GM12878 (cell line): ENCODE measurements at regions not wholly inside any gene's neighbourhood (a gene's known extent, or its start where the extent isn't known, plus 50 kb on each side); places are given as distances from the start of the nearest gene placed in this dataset.

Experiments
- FOXK2 ChIP-seq: fragments of 450-650 bp; IDR thresholded peaks from 2 replicates; pipeline ENCODE4 v1.6.1; 2017; ENCODE audit warnings: mild to moderate bottlenecking, moderate library complexity
- MTA3 ChIP-seq: IDR thresholded peaks from 2 replicates; pipeline ENCODE4 v1.6.1; 2012; ENCODE audit warnings: low read length, inconsistent platforms, borderline replicate concordance
- POLR2AphosphoS5 ChIP-seq: IDR thresholded peaks from 2 replicates; pipeline ENCODE4 v1.6.1; 2011; ENCODE audit warnings: mild to moderate bottlenecking, low read length, inconsistent platforms
- RAD21 ChIP-seq: IDR thresholded peaks from 2 replicates; pipeline ENCODE4 v1.6.1; 2011; ENCODE audit warnings: mild to moderate bottlenecking, low read depth, low read length, moderate library complexity; ENCODE audit not compliant: insufficient read depth
- TF ChIP-seq, protein P1 (sequence below), 3 experiments: IDR thresholded peaks in 2 of 3; conservative IDR thresholded peaks in 1 of 3; 2 replicates each; pipeline ENCODE4 v1.5.1; 2011; ENCODE audit warnings: low read depth in 3 of 3, low read length in 3 of 3, mild to moderate bottlenecking in 3 of 3, control low read depth in 2 of 3, moderate library complexity in 2 of 3, inconsistent platforms in 1 of 3, mixed read lengths in 1 of 3; ENCODE audit not compliant: control insufficient read depth in 2 of 3, insufficient read depth in 1 of 3; ENCODE audit errors: extremely low read depth in 1 of 3

DNA sequence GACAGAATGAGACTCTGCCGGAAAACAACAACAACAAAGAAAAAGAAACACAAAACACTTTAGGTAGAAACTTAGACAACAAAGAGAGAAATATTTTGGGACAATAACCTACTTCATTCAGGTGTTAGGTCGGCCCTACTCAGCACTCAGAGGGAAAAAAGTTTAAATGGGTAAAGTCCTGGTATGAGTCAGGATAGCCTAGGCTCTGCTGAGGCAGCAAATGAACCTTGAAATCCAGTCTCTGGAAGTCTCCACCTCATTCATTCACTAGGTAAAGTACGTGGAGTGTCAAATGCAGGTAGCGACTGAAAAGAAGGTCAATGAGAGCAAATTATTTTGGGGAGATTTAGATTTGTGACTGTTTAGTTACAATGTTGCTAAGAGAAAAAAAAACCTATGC lies 127.4 kb downstream of the FHDC1 start:
- TF ChIP-seq MTA3 (no peak), POLR2AphosphoS5 (no peak), RAD21 (no peak), FOXK2 (no peak)
- TF ChIP-seq, protein P1, sequence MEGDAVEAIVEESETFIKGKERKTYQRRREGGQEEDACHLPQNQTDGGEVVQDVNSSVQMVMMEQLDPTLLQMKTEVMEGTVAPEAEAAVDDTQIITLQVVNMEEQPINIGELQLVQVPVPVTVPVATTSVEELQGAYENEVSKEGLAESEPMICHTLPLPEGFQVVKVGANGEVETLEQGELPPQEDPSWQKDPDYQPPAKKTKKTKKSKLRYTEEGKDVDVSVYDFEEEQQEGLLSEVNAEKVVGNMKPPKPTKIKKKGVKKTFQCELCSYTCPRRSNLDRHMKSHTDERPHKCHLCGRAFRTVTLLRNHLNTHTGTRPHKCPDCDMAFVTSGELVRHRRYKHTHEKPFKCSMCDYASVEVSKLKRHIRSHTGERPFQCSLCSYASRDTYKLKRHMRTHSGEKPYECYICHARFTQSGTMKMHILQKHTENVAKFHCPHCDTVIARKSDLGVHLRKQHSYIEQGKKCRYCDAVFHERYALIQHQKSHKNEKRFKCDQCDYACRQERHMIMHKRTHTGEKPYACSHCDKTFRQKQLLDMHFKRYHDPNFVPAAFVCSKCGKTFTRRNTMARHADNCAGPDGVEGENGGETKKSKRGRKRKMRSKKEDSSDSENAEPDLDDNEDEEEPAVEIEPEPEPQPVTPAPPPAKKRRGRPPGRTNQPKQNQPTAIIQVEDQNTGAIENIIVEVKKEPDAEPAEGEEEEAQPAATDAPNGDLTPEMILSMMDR (IDR thresholded peaks at IDR 0.05 in 2 of 3, conservative IDR thresholded peaks at IDR 0.05 in 1 of 3; ENCODE audit: control insufficient read depth in 2 of 3, extremely low read depth in 1 of 3, insufficient read depth in 1 of 3, low read depth in 3 of 3, low read length in 3 of 3), result no peak
